GM19324 (cell line): ENCODE measurements at regions not wholly inside any gene's neighbourhood (a gene's known extent, or its start where the extent isn't known, plus 50 kb on each side); places are given as distances from the start of the nearest gene placed in this dataset.

Experiments used
- ATAC-seq: cut with Tn5 transposase; IDR thresholded peaks from one replicate; pipeline ENCODE4 v1.9.1; 2021; ENCODE audit warnings: mild to moderate bottlenecking, moderate library complexity; ENCODE audit not compliant: unreplicated experiment, low FRiP score

- ATAC-seq = peak; percentile 87
Measured at GRCh38 chr18:60146220-60146960, 226.2 kb downstream of the MC4R start.

- peak; percentile 25 for ATAC-seq
Measured at GRCh38 chr18:60145776-60146175, 226.8 kb downstream of the MC4R start.

GRCh38 chr18:60134806-60135205 is 235.0 kb downstream of the PMAIP1 start:
- no peak for ATAC-seq

GRCh38 chr18:60130284-60130683 is 230.5 kb downstream of the PMAIP1 start:
- ATAC-seq = no peak

GRCh38 chr18:60123031-60123430 is 223.2 kb downstream of the PMAIP1 start:
- ATAC-seq = no peak

- no peak for ATAC-seq
Measured at GRCh38 chr18:60122339-60122738, 222.5 kb downstream of the PMAIP1 start.

GRCh38 chr18:60120231-60120750 is 220.5 kb downstream of the PMAIP1 start:
- no peak for ATAC-seq

- ATAC-seq = no peak
Measured at GRCh38 chr18:60117321-60117720, 217.5 kb downstream of the PMAIP1 start.

- no peak for ATAC-seq
Measured at GRCh38 chr18:60113396-60113795, 213.6 kb downstream of the PMAIP1 start.

- no peak for ATAC-seq
Measured at GRCh38 chr18:60112369-60112768, 212.6 kb downstream of the PMAIP1 start.

GRCh38 chr18:60111525-60111924 is 211.7 kb downstream of the PMAIP1 start:
- no peak for ATAC-seq

GRCh38 chr18:60110836-60111235 is 211.0 kb downstream of the PMAIP1 start:
- ATAC-seq = no peak

- no peak for ATAC-seq
Measured at GRCh38 chr18:60100778-60101177, 201.0 kb downstream of the PMAIP1 start.

GRCh38 chr18:60099709-60100108 is 199.9 kb downstream of the PMAIP1 start:
- no peak for ATAC-seq

GRCh38 chr18:60096428-60096827 is 196.6 kb downstream of the PMAIP1 start:
- no peak for ATAC-seq

- no peak for ATAC-seq
Measured at GRCh38 chr18:60092073-60092472, 192.3 kb downstream of the PMAIP1 start.

- no peak for ATAC-seq
Measured at GRCh38 chr18:60090170-60090569, 190.4 kb downstream of the PMAIP1 start.

- no peak for ATAC-seq
Measured at GRCh38 chr18:60082790-60083189, 183.0 kb downstream of the PMAIP1 start.

GRCh38 chr18:60082282-60082681 is 182.5 kb downstream of the PMAIP1 start:
- no peak for ATAC-seq

GRCh38 chr18:60075477-60075876 is 175.7 kb downstream of the PMAIP1 start:
- no peak for ATAC-seq

- no peak for ATAC-seq
Measured at GRCh38 chr18:60070631-60071030, 170.8 kb downstream of the PMAIP1 start.

GRCh38 chr18:60069145-60069544 is 169.3 kb downstream of the PMAIP1 start:
- no peak for ATAC-seq
